NT2/D1 (cell line): ENCODE measurements at regions not wholly inside any gene's neighbourhood (a gene's known extent, or its start where the extent isn't known, plus 50 kb on each side); places are given as distances from the start of the nearest gene placed in this dataset.

Experiments used
- SUZ12 ChIP-seq: IDR thresholded peaks from 2 replicates; pipeline ENCODE4 v1.6.1; 2011; ENCODE audit not compliant: insufficient read length, insufficient read depth; ENCODE audit errors: extremely low read depth
- YY1 ChIP-seq: IDR thresholded peaks from 2 replicates; pipeline ENCODE4 v1.6.1; 2011; ENCODE audit not compliant: insufficient read length, insufficient read depth
- ZNF274 ChIP-seq: IDR thresholded peaks from 2 replicates; pipeline ENCODE4 v1.6.1; 2011; ENCODE audit warnings: mild to moderate bottlenecking, low read depth, low read length

DNA sequence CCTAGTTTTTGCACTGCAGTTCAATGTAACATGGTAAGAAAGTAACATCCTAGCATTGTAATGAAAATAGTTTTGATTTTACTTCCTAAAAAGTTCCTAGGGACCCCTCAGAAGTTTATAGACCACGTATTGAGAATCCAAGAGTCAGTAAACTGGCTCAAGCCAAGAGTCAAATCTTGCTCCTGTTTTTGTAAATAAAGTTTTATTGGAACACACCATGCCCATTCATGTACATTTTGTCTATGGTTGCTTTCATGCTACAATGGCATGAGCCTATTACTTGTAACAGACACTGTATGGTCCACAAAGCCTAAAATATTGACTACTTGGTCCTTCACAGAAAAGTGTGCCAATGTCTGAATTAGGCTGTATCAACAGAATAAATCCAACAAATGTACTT lies 301.0 kb downstream of the LMO4 start:
- TF ChIP-seq YY1 (no peak), ZNF274 (no peak), SUZ12 (no peak)
